ENCODE measurements at regions not wholly inside any gene's neighbourhood (a gene's known extent, or its start where the extent isn't known, plus 50 kb on each side); places are given as distances from the start of the nearest gene placed in this dataset.

DNA sequence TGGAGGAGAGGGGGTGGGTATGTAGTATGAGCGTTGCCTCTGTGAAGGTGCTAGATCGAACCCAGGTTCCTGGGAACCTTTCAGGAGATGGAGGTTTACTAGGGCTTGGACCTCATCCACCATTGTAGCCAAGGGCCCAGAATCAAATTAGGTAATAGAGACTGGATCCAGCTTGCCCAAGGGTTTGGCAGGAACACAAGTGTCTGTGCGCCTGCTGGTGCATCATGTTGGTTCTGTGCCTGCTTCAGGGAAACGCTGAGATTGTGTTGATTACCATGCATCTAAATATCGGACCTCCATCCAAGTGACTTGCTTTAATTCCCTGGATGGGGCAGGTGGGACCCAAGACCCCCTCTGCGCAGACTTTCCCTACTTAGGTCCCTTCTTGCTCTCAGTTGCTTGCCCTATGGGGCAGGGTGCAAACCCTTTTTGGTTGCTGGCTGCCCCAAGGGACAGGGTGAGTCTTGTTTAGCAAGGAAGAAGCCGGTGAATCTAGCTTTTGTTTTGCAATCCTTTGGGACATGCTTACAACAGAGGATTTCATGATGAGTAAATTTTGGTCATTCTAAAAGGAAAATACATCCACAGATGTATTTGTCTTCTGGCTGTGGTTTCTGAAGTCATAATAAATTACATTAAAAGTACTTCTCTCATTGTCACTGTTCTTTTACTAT is 189.8 kb upstream of the PRICKLE1 start:
- Histone ChIP-seq H2AK5ac (ENCODE audit: low read length) (no peak overlapping the region), H3K4me2 (ENCODE audit: low read length) (no peak overlapping the region), H2BK5ac (ENCODE audit: low read depth, low read length, poor library complexity) (no peak overlapping the region), H4K91ac (ENCODE audit: low read depth, low read length) (no peak overlapping the region), H3K4me1 (ENCODE audit: control insufficient read depth in 1 of 2, insufficient read depth in 2 of 2, low read length in 2 of 2) (peaks cover 4% of the 10 kb centered on the region in 2 experiments), H3K23ac (ENCODE audit: low read length) (no peak overlapping the region), H3K4me3 (ENCODE audit: low read depth, low read length) (no peak overlapping the region), H3K36me3 (ENCODE audit: control insufficient read depth in 1 of 2, insufficient read depth in 2 of 2, low read length in 2 of 2) (no peaks in the 10 kb centered on the region), H3K9me3 (ENCODE audit: insufficient read depth, low read depth, low read length) (no peaks in the 10 kb centered on the region), H3K27ac (ENCODE audit: low read depth, low read length) (no peak overlapping the region), H3K9ac (ENCODE audit: low read length) (no peak overlapping the region), H3K27me3 (ENCODE audit: insufficient read depth, low read length) (no peaks in the 10 kb centered on the region), H2BK120ac (ENCODE audit: insufficient read depth, low read length, poor library complexity) (no peak overlapping the region), H4K8ac (ENCODE audit: low read depth, low read length) (no peak overlapping the region), H3K79me2 (ENCODE audit: control insufficient read depth, insufficient read depth, low read length, poor library complexity) (no peaks in the 10 kb centered on the region), H3K4ac (ENCODE audit: low read depth, low read length) (no peak overlapping the region), H3K14ac (ENCODE audit: low read length) (no peak overlapping the region), H2AFZ (ENCODE audit: insufficient read depth, low read length, poor library complexity) (no peak overlapping the region), H3K18ac (ENCODE audit: low read length) (no peak overlapping the region), H2BK12ac (ENCODE audit: low read length) (no peak overlapping the region), H4K12ac (ENCODE audit: low read depth, low read length) (no peak overlapping the region), H3K79me1 (ENCODE audit: low read length) (no peaks in the 10 kb centered on the region)
- no CpG with 5 or more reads among the region's 7 CpGs for WGBS (ENCODE audit: extremely low coverage, insufficient coverage, insufficient read length)
- no peak for DNase-seq

DNA sequence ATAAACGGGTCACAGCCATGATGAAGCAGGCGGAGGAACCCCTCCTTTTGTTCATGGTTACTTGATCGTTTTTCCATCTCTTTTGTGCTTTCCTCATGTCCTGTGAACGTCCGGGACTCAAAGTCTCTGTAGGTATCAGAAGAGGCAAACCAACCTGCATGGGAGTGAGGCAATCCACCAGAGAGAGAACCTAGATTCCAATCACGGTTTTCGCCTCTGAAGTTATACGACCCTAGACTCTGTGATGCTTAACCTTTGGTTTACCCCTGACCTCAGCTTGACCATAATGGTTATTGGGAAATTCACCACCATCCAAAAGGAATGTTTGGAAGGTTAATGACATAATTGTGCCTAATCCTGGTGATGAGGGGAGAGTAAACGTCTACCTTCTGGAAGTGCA is 186.8 kb upstream of the PRICKLE1 start:
- Histone ChIP-seq H3K4me2 (ENCODE audit: low read length) (no peak overlapping the region), H4K12ac (ENCODE audit: low read depth, low read length) (no peak overlapping the region), H3K79me2 (ENCODE audit: control insufficient read depth, insufficient read depth, low read length, poor library complexity) (no peaks in the 10 kb centered on the region), H3K4ac (ENCODE audit: low read depth, low read length) (no peak overlapping the region), H3K14ac (ENCODE audit: low read length) (no peak overlapping the region), H3K4me1 (ENCODE audit: control insufficient read depth in 1 of 2, insufficient read depth in 2 of 2, low read length in 2 of 2) (peaks cover 4% of the 10 kb centered on the region in 2 experiments), H4K8ac (ENCODE audit: low read depth, low read length) (no peak overlapping the region), H2BK12ac (ENCODE audit: low read length) (no peak overlapping the region), H2AFZ (ENCODE audit: insufficient read depth, low read length, poor library complexity) (no peak overlapping the region), H2BK5ac (ENCODE audit: low read depth, low read length, poor library complexity) (no peak overlapping the region), H3K79me1 (ENCODE audit: low read length) (no peaks in the 10 kb centered on the region), H3K27me3 (ENCODE audit: insufficient read depth, low read length) (no peaks in the 10 kb centered on the region), H3K9me3 (ENCODE audit: insufficient read depth, low read depth, low read length) (no peaks in the 10 kb centered on the region), H3K4me3 (ENCODE audit: low read depth, low read length) (no peak overlapping the region), H3K27ac (ENCODE audit: low read depth, low read length) (no peak overlapping the region), H3K18ac (ENCODE audit: low read length) (no peak overlapping the region), H2BK120ac (ENCODE audit: insufficient read depth, low read length, poor library complexity) (no peak overlapping the region), H4K91ac (ENCODE audit: low read depth, low read length) (no peak overlapping the region), H3K36me3 (ENCODE audit: control insufficient read depth in 1 of 2, insufficient read depth in 2 of 2, low read length in 2 of 2) (no peaks in the 10 kb centered on the region), H3K9ac (ENCODE audit: low read length) (no peak overlapping the region), H2AK5ac (ENCODE audit: low read length) (no peak overlapping the region), H3K23ac (ENCODE audit: low read length) (no peak overlapping the region)
- peak in 1 of 2 donors; percentile 33 for DNase-seq
- WGBS (ENCODE audit: extremely low coverage, insufficient coverage, insufficient read length), result no CpG with 5 or more reads among the region's 9 CpGs

DNA sequence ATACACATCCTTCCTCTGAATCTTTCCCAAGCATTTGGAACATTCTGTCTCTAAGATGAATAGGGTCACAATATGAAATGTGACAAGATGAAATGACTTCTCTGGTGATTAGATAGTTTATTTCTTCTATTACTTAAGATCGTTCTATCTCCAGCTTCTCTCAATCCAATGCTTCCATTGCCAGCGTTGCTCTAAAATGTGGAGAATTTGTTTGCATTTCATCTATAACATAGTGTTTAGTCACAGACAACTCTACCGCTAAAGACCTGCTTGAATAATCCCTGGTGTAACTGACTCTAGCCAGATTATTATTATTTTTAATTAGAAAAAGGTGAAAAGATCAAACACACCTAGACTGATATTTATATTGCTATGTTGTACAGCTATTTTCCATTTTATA is 184.7 kb upstream of the PRICKLE1 start:
- H4K91ac ChIP-seq (ENCODE audit: low read depth, low read length), result no peak overlapping the region
- H3K18ac ChIP-seq (ENCODE audit: low read length), result no peak overlapping the region
- H3K9me3 ChIP-seq (ENCODE audit: insufficient read depth, low read depth, low read length), result no peaks in the 10 kb centered on the region
- no peaks in the 10 kb centered on the region for H3K79me1 ChIP-seq (ENCODE audit: low read length)
- H4K12ac ChIP-seq (ENCODE audit: low read depth, low read length), result no peak overlapping the region
- WGBS (ENCODE audit: extremely low coverage, insufficient coverage, insufficient read length), result no CpG with 5 or more reads among the region's 3 CpGs
- H2AFZ ChIP-seq (ENCODE audit: insufficient read depth, low read length, poor library complexity), result no peak overlapping the region
- no peak overlapping the region for H3K4me3 ChIP-seq (ENCODE audit: low read depth, low read length)
- no peak overlapping the region for H3K4ac ChIP-seq (ENCODE audit: low read depth, low read length)
- peaks cover 4% of the 10 kb centered on the region in 2 experiments for H3K4me1 ChIP-seq (ENCODE audit: control insufficient read depth in 1 of 2, insufficient read depth in 2 of 2, low read length in 2 of 2)
- H2BK120ac ChIP-seq (ENCODE audit: insufficient read depth, low read length, poor library complexity), result no peak overlapping the region
- no peak overlapping the region for H3K9ac ChIP-seq (ENCODE audit: low read length)
- no peak overlapping the region for H3K4me2 ChIP-seq (ENCODE audit: low read length)
- H3K27ac ChIP-seq (ENCODE audit: low read depth, low read length), result no peak overlapping the region
- H3K27me3 ChIP-seq (ENCODE audit: insufficient read depth, low read length), result no peaks in the 10 kb centered on the region
- H3K36me3 ChIP-seq (ENCODE audit: control insufficient read depth in 1 of 2, insufficient read depth in 2 of 2, low read length in 2 of 2), result no peaks in the 10 kb centered on the region
- peak in 1 of 2 donors; percentile 54 for DNase-seq
- no peaks in the 10 kb centered on the region for H3K79me2 ChIP-seq (ENCODE audit: control insufficient read depth, insufficient read depth, low read length, poor library complexity)
- no peak overlapping the region for H2BK5ac ChIP-seq (ENCODE audit: low read depth, low read length, poor library complexity)
- no peak overlapping the region for H3K23ac ChIP-seq (ENCODE audit: low read length)
- H2BK12ac ChIP-seq (ENCODE audit: low read length), result no peak overlapping the region
- H3K14ac ChIP-seq (ENCODE audit: low read length), result no peak overlapping the region
- H2AK5ac ChIP-seq (ENCODE audit: low read length), result no peak overlapping the region
- no peak overlapping the region for H4K8ac ChIP-seq (ENCODE audit: low read depth, low read length)

DNA sequence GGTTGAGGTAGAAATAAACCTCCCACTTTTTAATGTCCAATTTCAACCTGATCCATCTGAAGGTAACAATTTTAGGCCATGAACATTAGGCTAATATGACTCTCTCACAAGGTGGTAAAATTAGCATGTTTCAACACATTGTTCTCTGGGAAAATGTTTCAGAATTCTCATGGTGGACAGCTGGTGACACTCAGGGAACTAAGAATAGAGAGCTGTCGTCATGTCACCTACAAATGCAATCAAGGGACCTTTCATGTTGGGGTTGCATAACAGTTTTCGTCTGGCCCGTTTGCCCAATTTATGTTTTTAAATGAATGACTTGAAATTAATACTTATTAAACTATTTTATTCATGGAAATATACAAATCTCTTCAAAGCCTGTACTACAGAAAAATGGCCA is 180.7 kb upstream of the PRICKLE1 start:
- Histone ChIP-seq H3K9me3 (ENCODE audit: insufficient read depth, low read depth, low read length) (no peaks in the 10 kb centered on the region), H3K18ac (ENCODE audit: low read length) (no peak overlapping the region), H3K4me1 (ENCODE audit: control insufficient read depth in 1 of 2, insufficient read depth in 2 of 2, low read length in 2 of 2) (no peaks in the 10 kb centered on the region), H4K8ac (ENCODE audit: low read depth, low read length) (no peak overlapping the region), H4K91ac (ENCODE audit: low read depth, low read length) (no peak overlapping the region), H4K12ac (ENCODE audit: low read depth, low read length) (no peak overlapping the region), H2BK5ac (ENCODE audit: low read depth, low read length, poor library complexity) (no peak overlapping the region), H3K79me2 (ENCODE audit: control insufficient read depth, insufficient read depth, low read length, poor library complexity) (no peaks in the 10 kb centered on the region), H3K23ac (ENCODE audit: low read length) (no peak overlapping the region), H2AFZ (ENCODE audit: insufficient read depth, low read length, poor library complexity) (no peak overlapping the region), H3K4me2 (ENCODE audit: low read length) (no peak overlapping the region), H3K14ac (ENCODE audit: low read length) (no peak overlapping the region), H3K79me1 (ENCODE audit: low read length) (peaks cover 1% of the 10 kb centered on the region), H3K36me3 (ENCODE audit: control insufficient read depth in 1 of 2, insufficient read depth in 2 of 2, low read length in 2 of 2) (no peaks in the 10 kb centered on the region), H3K27me3 (ENCODE audit: insufficient read depth, low read length) (no peaks in the 10 kb centered on the region), H2AK5ac (ENCODE audit: low read length) (no peak overlapping the region), H3K4ac (ENCODE audit: low read depth, low read length) (no peak overlapping the region), H3K4me3 (ENCODE audit: low read depth, low read length) (no peak overlapping the region), H3K9ac (ENCODE audit: low read length) (no peak overlapping the region), H3K27ac (ENCODE audit: low read depth, low read length) (no peak overlapping the region), H2BK12ac (ENCODE audit: low read length) (no peak overlapping the region), H2BK120ac (ENCODE audit: insufficient read depth, low read length, poor library complexity) (no peak overlapping the region)
- no CpG with 5 or more reads among the region's 3 CpGs for WGBS (ENCODE audit: extremely low coverage, insufficient coverage, insufficient read length)
- DNase-seq, result no peak

Data from trophoblast cell (in vitro differentiated cells and primary cell).